ENCODE measurements at regions not wholly inside any gene's neighbourhood (a gene's known extent, or its start where the extent isn't known, plus 50 kb on each side); places are given as distances from the start of the nearest gene placed in this dataset.

DNA sequence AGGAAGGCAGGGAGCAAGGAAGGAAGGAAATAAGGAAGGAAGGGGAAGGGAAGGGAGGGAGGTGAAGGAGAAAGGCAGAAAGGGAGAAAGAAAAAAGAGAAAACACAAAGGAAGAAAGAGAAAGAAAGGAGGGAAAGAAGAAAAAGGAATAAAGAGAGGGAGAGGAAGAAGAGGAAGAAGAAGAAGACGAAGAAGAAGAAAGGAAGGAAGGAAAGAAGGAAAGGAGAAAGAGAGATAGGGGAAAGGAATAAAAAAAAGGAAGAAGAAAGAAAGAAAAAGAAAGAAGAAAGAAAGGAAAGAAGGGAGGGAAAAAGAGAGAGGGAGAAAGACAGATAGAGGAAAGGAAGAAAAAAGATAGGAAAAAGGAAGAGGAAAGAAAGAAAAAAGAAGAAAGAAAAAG, 128.0 kb downstream of the MXRA5 start:
- no peak for DNase-seq (ENCODE audit: low read depth)
- TF ChIP-seq CTCF (IDR thresholded peaks at IDR 0.05; ENCODE audit: insufficient read depth, low read depth, low read length, missing control alignments) = no peak
- H3K4me3 ChIP-seq (ENCODE audit: low read depth, low read length) = no peak overlapping the region

GRCh38 chrX:3216581-3217180, 129.8 kb downstream of the MXRA5 start:
- TF ChIP-seq CTCF (IDR thresholded peaks at IDR 0.05; ENCODE audit: insufficient read depth, low read depth, low read length, missing control alignments) = no peak
- H3K4me3 ChIP-seq (ENCODE audit: low read depth, low read length) = no peak overlapping the region
- DNase-seq (ENCODE audit: low read depth) = no peak

DNA sequence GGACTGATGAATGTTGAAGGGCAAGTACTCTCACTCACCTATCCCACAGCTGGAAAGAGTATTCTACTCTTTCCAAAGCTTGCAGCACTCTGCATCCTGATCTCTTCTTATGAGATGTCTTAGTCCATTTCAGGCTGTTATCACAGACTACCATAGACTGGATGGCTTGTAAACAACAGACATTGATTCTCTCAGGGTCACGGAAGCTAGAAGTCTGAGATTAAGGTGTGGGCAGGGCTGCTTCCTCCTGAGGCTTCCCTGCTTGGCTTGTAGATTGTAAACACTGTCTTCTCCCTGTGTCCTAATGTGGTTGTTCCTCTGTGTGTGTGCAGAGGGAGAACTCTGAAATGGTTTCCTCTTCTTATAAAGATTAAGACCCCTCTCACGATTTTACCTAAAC, 131.2 kb downstream of the MXRA5 start:
- H3K4me3 ChIP-seq (ENCODE audit: low read depth, low read length) = no peak overlapping the region
- no peak for TF ChIP-seq CTCF (IDR thresholded peaks at IDR 0.05; ENCODE audit: insufficient read depth, low read depth, low read length, missing control alignments)
- DNase-seq (ENCODE audit: low read depth) = no peak

- TF ChIP-seq CTCF (IDR thresholded peaks at IDR 0.05; ENCODE audit: insufficient read depth, low read depth, low read length, missing control alignments) = no peak
- no peak for DNase-seq (ENCODE audit: low read depth)
- H3K4me3 ChIP-seq (ENCODE audit: low read depth, low read length) = no peak overlapping the region
Measured at GRCh38 chrX:3206314-3206713, 140.1 kb downstream of the MXRA5 start.

DNA sequence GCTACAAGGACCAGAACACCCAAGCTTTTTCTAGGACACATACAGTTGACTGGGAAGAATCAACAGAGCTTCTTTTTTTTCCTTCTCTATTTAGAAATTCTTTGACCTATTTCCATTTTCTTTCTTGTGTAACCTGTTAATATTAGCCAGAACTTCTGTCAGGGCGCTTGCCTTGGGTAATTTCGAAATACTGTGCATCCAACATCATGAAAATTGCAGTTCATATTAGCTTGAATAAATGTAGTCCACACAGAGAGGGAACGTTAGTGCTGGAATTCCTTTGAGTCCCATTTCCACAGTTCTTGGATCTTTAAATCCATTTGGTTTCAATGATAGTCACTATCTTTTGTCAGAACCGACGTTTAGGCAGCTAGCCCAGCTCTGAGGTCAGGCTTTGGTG, 141.8 kb downstream of the MXRA5 start:
- TF ChIP-seq CTCF (IDR thresholded peaks at IDR 0.05; ENCODE audit: insufficient read depth, low read depth, low read length, missing control alignments) = no peak
- DNase-seq (ENCODE audit: low read depth) = no peak
- H3K4me3 ChIP-seq (ENCODE audit: low read depth, low read length) = no peak overlapping the region

DNA sequence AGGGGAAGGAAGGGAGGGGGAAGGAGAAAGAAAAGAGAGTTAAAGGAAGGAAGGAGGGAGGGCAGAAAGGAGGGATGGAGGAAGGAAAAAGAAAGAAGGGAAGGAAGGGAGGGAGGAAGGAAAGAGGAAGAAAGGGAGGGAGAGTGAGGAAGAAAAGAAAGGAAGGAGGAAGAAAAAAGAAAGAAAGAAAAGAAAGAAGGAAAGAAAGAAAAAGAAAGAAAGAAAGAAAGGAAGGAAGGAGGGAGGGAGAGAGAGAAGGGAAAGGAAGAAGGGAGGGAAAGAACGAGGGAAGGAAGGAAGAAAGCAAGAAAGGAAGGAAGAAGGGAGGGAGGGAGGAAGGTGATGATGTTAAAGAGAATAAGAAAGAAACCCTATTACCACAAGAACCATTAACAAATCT, 150.6 kb downstream of the MXRA5 start:
- no peak for DNase-seq (ENCODE audit: low read depth)
- H3K4me3 ChIP-seq (ENCODE audit: low read depth, low read length) = no peak overlapping the region
- TF ChIP-seq CTCF (IDR thresholded peaks at IDR 0.05; ENCODE audit: insufficient read depth, low read depth, low read length, missing control alignments) = no peak

- DNase-seq (ENCODE audit: low read depth) = no peak
- no peak for TF ChIP-seq CTCF (IDR thresholded peaks at IDR 0.05; ENCODE audit: insufficient read depth, low read depth, low read length, missing control alignments)
- no peak overlapping the region for H3K4me3 ChIP-seq (ENCODE audit: low read depth, low read length)
Measured at GRCh38 chrX:3192835-3193234, 151.6 kb downstream of the ARSF start.

Measured in GM12865 (cell line).